ENCODE measurements at regions not wholly inside any gene's neighbourhood (a gene's known extent, or its start where the extent isn't known, plus 50 kb on each side); places are given as distances from the start of the nearest gene placed in this dataset.
"Not testable (repeated sequence)": the region's sequence is repeated elsewhere in the genome, so short reads cannot be mapped to it uniquely, and the experiment has no call there.

DNA sequence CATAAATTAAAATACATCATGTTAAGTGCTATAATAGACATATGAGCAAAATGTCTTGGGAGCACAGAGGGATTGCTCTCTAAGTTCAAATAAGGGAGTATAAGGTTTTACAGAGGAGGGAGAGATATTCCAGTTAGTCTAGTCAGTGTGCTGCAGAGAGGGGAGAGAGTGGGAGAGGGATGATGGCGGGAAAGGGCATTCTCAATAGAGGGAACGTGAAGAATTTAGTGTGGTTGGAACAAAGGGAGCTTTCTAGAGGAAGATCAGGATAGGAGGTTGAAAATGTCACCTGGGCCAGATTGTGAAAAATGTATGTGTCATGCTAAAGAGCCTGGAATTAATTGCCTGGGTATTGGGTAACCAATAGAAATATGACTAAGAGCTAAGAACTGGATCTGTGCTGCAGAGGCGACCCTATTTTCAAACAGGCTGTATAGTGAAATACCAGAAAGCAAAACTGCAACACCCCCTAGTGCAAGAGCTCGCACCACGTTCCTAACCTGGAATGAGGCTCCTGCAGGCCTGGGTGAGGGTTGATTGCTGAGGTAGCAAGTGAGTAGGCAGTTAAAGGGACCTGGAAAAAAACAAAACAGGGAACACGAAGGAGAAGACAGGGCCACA is 791.8 kb upstream of the C9orf72 start:
- DNase-seq: no peak

DNA sequence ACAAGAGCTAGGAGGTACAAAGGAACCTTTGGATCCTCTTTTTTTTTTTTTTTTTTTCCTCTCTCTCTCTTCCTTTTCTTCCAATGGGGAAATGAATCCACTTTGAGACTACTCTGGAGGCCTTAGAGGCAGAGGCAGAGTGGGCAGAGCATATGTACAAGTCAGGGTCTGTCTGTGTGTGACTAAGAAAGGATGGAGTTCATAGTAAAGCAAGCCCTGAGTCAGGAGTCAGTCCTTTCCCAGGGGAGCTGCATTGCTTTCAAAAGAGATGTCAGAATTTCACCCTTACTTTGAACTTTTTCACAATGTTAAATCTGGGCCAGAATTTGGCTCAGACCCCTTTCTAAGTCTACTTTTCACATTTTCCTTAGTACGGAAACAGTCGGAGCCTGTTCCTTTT is 792.4 kb upstream of the C9orf72 start:
- no peak for DNase-seq

DNA sequence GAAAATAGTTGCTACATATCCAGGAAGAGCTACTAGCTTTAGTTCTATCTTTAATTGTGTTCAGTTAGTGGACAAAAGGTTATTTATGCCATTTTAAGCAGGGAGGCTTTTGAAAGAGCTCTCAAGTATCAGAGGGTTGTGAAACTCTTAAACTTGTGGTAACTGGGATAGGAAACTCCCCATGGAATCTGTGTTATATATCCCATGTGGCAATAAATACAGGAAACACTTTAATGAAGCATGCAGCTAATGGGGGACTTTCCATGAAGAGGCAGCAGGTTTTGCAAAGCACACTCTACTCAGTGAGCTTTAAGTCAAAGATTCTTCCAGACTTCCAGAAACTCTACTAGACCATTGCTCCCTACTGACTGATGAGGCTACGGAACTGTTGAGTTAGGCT is 805.0 kb upstream of the C9orf72 start:
- no peak for DNase-seq

DNA sequence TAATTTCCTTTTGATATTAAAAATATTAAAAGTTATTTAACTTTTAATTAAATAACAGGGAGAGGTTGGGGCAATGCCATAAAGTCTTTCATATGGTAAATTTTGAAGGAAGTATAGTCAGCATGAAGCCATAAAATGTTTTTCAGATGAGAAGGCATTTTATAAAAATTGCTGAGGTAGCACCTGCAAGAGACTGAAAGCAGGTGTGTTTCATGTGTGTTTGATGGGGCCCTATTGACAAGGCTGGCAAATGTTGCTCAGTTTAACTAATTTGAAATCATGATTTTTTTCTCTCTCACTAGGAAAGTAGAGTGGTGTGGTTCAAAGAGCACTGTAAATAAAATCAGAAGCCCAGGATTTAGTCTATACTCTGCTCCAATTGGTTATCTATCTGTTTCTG is 805.8 kb upstream of the C9orf72 start:
- DNase-seq: no peak

DNA sequence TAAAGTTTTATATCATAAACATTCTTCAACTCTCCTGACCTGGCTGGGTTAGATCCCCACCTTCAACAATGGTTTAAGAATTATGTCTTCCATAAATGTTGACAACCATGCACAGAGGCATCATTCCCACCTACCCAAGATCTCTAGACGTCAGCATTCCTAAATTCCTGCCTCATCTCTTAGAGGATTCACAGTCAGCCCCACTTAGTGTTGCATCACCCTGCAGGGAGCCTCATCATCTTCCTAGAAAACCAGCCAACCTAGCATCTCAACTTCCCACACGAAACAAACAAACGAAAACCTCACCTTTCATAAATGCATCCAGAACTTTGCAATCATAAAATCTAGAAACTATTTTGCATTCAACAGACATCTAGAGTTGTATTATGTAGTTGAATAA is 816.1 kb upstream of the C9orf72 start:
- no peak for DNase-seq

DNA sequence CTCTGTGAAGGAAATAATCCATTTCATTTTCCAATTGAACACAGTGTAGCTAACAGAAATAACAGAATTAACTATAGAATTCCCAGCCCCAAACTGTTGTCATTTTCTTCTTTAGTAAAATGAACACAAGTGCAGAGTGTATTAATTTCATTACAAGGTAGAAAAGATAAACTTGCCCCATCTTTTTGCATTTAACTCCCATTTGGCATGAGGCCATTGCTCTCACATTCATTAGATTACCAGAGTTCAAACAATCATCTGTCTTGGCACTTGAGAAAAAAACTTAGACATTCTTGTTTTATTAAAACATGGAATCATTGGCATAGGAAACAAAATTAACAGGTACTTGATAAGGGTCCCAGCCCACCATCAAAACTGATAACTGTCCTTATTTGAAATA is 821.5 kb upstream of the C9orf72 start:
- DNase-seq: no peak

DNA sequence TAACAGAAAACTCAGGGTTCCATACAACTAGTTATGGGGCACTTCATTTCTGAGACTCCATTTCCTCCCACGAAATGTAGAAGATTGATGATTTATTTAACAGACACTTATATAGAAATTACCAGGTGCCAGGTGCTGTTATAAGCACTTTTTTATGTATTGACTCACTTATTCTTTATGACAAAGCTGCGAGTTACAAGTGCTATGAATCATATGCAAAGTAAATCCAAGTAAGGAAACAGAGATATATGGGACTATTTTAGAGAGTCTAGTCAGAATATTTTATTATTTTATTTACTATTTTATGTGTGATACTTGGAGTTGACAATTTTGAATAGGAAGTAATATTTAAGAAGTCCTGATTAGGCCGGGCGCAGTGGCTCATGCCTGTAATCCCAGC is 822.8 kb upstream of the C9orf72 start:
- DNase-seq: no peak

DNA sequence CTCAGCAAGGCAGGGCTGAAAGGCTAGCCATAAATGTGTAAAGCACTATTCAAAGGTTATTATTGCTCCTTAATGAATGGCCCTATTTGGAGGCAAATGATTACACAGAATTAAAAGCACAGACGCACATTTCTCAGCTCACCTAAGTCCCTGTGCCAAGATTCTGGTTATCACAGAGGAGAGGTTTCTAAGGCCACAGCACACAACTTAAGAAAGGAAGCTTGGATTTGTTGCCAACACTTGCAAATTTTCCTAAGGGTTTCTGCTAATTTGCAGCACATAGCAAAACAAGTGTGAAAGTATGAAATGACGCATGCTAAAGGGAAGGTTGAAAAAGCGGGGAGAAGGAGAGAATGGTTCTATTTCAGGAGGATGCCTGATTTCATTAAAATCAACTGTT is 834.1 kb upstream of the C9orf72 start:
- DNase-seq: no peak

DNA sequence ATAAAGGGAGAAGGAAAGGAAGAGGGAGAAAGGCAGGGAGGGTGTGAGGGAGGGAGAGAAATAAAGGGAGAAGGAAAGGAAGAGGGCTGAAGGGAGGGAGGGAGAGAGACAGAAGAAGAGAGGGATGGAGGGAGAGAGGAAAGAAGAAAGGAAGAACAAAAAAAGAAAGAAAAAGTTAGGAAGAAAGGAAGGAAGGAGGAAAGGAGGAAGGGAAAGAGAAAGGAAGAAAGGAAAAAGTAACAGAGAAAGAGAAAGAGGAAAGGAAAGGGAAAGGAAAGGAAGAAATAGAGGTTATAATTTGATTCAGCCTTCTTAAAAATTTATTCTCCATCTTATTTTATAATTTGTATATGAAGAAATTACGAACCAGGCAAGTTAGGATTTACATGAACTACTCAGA is 836.6 kb upstream of the C9orf72 start:
- no peak for DNase-seq

DNA sequence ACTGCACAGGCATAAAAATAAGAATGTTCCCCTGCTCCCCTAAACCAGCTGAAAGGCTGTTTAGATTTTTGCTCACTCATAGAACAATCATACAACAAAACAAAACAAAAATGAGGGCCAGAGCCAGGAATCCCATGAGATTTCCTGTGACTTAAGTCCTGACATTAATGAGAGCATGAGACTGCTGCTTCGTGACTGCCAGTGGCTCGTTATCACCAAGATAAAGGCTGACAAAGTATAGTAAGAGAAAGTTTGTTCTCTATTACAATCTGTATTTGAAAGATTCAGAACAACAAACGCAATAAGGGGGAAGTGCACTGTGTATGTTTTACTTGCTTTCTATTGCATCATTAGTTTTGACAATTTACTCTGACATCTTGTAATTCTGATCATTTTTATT is 837.1 kb upstream of the C9orf72 start:
- DNase-seq: no peak

DNA sequence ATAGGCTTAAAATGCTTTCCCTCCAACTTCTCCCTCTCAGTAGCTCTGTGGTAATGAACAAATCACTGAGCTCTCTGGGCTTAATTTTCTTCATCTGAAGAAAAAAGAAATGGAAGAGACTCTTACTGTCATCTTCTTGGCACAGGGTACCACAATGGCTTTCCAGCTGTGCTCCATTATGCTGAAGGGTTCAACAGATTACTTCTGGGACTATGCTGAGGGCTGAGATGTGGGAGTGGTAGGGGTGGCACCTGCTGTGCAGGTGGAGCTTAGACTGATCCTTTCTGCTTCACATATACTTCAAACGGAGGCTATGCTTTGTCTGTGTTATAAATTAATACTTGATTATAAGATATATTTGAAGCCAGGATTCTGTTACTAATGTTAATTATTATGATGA is 840.2 kb upstream of the C9orf72 start:
- no peak for DNase-seq

DNA sequence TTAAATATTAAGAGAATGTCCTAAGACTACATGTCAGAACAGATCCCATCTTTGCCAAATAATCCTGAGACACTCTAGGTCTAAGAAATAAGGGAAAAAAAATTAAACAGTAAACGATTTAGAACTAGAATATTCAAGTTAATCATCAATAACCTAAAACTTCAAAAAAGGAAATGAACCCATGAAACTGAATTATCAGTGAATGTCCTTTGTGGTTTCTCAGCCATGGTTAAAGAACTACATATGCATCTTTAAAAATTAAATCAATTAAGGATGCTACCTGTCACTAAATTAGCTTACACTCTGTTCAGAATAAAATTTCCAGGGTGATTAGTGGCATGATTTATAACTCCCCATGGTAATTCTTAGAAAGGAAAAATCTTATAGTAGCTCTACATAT is 850.0 kb upstream of the C9orf72 start:
- no peak for DNase-seq

DNA sequence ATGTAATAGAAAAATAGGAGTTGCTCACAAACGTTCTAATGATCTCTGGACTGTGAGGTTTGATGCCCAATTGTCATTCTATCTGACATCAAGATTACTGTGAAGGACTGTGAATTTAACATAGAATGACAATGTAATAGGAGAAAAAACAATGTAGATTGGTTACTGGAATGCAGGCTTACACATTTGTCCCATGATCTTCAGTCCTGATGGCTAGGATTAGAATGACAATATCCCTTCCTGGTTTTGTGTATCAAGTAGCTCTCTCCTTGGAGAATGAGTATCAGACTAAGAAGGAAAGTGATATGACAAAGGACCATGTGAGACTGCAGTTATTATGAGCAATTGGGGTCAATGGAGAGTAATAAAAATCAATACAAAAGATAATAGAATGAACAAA is 862.2 kb upstream of the C9orf72 start:
- no peak for DNase-seq

DNA sequence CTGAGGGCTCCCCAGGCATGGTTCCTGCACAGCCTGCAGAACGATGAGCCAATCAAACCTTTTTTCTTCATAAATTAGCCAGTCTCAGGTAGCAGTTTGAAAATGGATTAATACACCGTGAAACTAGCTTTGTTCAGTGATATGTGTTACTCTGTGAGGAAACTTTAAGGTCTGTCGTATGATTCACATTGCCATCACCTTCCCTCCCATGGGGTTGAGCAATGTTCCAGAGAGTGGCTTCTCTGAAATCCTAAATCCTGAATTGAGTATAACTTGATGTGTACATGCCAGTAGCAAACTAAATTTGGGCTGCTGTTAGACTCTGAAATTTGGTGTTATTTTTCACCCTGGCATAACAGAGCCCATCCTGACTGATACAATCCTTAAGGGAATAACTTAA is 866.4 kb upstream of the C9orf72 start:
- DNase-seq: no peak

DNA sequence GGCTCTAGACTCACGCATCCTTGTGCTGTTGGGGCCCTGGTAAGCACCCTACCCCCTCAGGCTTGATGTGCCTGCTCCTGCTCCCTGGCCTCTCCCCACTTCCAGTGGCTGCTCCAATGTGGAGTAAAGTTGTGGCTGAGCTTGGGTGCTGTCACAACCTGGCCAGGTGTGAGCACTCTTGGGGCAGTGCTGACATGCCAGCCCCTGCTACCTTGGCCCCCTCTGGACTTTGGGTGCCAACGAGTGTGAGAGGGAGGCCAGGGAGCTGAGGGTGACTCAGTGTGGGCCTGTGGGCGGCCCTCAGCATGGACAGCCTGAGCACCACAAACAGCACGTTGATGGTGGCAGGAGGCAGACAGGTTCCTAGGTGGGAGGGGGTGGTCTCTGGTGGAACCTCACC is 870.2 kb upstream of the C9orf72 start:
- no peak for DNase-seq

DNA sequence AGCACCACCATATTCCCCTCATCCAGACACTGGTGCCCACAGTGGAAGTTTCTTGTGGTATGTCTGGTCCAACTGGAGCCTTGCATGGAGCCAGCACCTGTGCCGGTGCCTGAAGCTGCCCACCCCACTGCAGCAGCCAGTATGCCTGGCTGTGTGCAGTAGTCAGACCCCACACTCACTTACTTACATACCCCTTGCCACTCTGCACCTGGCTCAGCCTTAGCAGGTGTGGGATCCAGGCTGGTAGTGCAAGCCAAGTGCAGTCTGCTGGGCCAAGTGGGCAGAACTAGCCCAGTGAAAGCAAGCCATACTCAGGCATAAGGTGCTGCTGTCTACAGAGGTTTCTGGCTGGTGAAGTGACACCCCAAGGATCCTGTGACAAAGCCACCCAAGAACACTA is 871.4 kb upstream of the C9orf72 start:
- DNase-seq: no peak

DNA sequence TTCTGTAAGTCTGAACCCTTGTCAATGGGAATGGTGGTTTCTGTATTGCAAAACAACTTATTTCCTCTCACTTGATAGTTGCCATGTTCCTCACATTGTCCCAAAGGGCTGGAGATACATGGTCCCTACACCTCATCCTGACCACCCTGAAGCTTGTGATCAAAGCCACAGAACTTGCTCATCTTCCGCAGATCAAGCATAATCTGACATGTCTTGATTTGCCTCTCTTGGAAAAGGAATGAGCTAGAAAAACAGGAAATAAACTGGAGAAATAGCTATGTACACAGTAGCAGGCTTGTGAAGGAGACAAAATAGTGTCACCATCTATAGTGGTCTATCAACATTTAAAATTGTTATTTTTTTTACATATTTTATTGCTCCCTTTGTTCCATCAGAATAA is 871.9 kb upstream of the C9orf72 start:
- DNase-seq: no peak

DNA sequence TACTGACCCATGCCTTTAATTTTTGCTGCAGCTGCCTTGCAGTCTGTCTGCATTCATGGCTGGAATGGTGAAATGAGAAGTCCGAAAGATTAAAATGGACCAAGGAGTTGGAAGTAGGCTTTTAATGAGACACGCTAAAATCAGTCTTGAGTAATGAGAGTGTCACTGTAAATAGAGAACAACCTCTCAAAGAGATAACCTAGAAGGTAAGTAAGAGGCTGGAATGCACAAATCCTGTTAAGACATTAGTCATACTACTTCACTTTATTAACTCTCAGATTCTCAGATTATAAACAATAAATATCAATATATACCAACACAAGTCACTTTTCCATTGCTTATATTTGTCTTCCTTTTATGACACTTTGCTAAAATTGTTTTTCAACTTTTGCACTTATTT is 880.6 kb upstream of the C9orf72 start:
- DNase-seq: no peak

DNA sequence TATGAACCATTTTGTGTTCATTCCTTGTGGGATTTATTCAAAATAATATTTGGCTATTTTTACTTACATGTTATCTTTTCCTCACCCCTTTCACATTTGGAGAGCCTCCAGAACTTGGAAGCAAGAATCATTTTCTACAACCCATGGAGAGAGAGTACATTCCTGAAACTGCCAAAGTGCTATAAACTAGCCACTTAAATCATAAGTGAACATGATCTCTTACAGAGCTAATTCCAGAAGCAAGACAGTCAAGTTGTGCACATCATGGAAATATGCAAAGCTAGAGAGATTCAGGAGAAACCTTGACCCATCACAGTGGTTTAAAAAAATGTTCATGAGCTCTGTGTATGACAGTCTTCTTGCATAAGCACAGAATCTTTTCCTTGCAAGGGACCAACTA is 883.6 kb upstream of the C9orf72 start:
- DNase-seq: no peak

DNA sequence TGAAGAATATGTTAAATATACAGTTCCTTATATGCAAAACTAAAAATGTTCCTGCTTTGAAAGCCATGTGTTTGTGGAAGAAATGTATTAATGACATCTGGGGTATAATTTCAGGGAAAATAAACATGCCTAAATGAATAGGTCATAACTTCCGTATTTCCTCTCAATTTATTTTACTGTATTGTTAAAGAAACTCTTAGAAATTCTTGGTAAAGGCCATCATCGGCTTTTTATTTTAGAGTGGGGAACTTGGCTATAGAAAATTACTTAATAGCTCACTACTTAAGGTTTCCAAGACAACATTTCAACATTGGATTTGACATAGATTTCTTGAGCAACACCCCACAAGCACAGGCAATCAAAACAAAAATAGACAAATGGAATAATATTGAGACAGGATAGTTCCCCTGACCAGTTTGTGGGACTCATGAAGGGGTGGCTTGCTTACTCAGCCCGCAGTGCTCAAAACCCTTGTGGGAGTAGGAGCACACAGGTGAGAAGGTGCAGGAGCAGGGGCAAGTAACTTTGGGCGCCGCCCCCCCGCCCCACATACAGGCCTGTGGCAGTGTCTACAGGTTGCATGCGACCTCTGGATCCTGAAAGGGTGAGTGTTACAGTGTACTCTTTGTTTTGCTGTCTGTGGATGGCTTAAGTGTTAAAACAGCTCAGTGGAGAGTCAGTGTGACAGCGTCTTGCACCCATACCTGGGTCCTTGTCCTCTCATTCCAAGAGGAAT is 891.4 kb upstream of the C9orf72 start:
- no peak for DNase-seq

DNA sequence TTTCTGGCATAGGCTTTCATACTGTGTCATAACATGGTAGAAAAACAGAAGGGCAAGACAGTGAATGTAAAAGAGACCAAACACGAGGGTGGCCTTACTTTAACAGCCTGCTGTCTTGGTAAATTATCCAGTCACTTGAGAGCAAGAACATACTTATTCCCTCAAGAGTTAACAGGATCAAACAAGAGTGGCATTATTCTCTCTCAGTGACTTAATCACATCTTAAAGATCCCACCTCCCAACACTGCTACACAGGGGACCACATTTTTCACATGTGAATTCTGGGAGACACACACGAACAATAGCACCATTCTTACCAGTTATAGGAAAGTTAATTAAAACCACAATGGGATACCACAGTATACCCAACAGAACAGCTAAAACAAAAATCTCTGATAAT is 898.0 kb upstream of the C9orf72 start:
- DNase-seq: no peak

DNA sequence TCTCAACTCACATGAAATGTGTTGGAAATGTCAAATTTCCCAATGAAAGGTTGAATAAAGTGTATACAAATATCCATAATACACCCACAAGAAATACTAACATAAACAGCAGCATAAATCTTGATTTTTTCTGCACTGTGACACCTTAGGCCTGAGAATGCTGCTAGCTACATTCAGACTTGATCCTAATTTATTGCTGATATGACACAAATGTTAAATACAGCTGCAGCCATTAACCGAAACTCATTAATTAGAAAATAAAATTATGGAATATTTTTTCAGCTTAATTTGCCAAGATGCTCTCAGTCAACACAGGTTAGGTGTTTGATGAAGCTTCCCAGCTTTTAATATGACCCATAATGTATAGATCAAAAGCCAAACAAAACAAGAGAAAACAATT is 914.3 kb upstream of the C9orf72 start:
- no peak for DNase-seq

DNA sequence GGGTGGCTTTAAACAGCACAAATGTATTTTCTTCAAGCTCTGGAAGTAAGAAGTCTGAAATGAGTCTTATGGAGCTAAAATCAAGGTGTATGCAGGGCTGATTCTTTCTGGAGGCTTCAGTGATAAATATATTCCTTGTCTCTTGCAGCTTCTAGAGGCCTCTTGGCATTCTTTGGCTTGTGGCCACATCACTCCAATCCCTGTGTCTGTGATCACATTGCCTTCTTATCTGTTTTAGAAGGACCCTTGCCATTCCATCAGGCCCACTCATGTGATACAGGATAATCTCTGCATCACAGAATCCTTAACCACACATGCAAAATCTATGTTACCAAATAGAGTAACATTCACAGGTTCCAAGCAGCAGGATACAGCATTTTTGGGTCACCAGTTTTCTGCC is 917.8 kb upstream of the C9orf72 start:
- DNase-seq: no peak

DNA sequence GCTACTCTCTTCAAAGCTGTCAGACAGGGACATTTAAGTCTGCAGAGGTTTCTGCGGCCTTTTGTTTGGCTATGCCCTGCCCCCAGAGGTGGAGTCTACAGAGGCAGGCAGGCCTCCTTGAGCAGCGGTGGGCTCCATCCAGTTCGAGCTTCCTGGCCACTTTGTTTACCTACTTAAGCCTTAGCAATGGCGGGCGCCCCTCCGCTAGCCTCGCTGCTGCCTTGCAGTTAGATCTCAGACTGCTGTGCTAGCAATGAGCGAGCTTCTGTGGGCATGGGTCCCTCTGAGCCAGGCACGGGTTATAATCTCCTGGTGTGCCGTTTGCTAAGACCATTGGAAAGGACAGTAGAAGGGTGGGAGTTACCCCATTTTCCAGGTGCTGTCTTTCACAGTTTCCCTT is 924.9 kb upstream of the C9orf72 start:
- not testable (repeated sequence) for DNase-seq

DNA sequence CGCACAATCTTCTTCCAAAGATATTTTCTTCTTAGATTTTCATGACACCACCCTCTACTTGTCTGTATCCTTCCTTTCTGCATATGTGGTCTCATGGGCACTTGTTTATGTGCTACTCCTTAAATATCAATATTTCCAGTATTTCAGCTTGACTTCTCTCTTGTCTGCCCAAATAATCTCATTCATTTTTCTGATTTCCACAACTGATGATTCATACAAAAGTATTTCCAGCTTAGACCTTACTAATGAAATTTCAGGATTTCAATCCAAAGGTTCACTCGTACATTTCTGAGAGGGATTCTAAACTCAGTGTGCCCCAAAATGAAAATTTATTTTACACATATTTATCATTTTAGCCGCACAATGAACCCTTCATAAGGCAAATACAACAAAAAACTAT is 928.9 kb upstream of the C9orf72 start:
- DNase-seq: no peak
